ENCODE measurements at regions not wholly inside any gene's neighbourhood (a gene's known extent, or its start where the extent isn't known, plus 50 kb on each side); places are given as distances from the start of the nearest gene placed in this dataset.

GRCh38 chrX:146448791-146449190 lies 360.8 kb upstream of the CXorf51B start:
- TF ChIP-seq CTCF (IDR thresholded peaks at IDR 0.05) = no peak
- TF ChIP-seq POLR2AphosphoS5 (IDR thresholded peaks at IDR 0.05) = no peak

Measured in breast epithelium (tissue), 3 donors.